Neuronal stem cell (in vitro differentiated cells): ENCODE measurements at regions not wholly inside any gene's neighbourhood (a gene's known extent, or its start where the extent isn't known, plus 50 kb on each side); places are given as distances from the start of the nearest gene placed in this dataset.

ENCODE experiments used
- DNase-seq: peaks from one replicate; pipeline ENCODE4 v3.0.0-alpha.2; 2013; ENCODE audit warnings: low spot score
- H2AFZ ChIP-seq: one replicate; pipeline ENCODE4 v1.6.1; 2013; ENCODE audit warnings: mild to moderate bottlenecking, low read length, inconsistent platforms
- H2AK5ac ChIP-seq: 2 replicates; pipeline ENCODE4 v1.6.1; 2013; ENCODE audit warnings: low read depth, mild to moderate bottlenecking, inconsistent platforms, low read length, moderate library complexity, mixed read lengths
- H2BK120ac ChIP-seq: 2 replicates; pipeline ENCODE4 v1.6.1; 2013; ENCODE audit warnings: low read depth, mild to moderate bottlenecking, inconsistent platforms, low read length, moderate library complexity, mixed read lengths
- H2BK12ac ChIP-seq: one replicate; pipeline ENCODE4 v1.6.1; 2013; ENCODE audit warnings: low read length, inconsistent platforms
- H2BK15ac ChIP-seq: 2 replicates; pipeline ENCODE4 v1.6.1; 2013; ENCODE audit warnings: mild to moderate bottlenecking, low read length, inconsistent platforms, mixed read lengths
- H2BK5ac ChIP-seq: one replicate; pipeline ENCODE4 v1.6.1; 2013; ENCODE audit warnings: inconsistent platforms, mild to moderate bottlenecking, low read length, moderate library complexity
- H3K14ac ChIP-seq: one replicate; pipeline ENCODE4 v1.6.1; 2013; ENCODE audit warnings: low read length, inconsistent platforms
- H3K18ac ChIP-seq: 2 replicates; pipeline ENCODE4 v1.6.1; 2013; ENCODE audit warnings: low read length, inconsistent platforms
- H3K23ac ChIP-seq: 2 replicates; pipeline ENCODE4 v1.6.1; 2013; ENCODE audit warnings: low read depth, mild to moderate bottlenecking, mixed read lengths, low read length, inconsistent platforms; ENCODE audit not compliant: poor library complexity
- H3K27ac ChIP-seq: replicated peaks from 3 replicates; pipeline ENCODE4 v1.5.1; 2013; ENCODE audit warnings: low read length, inconsistent platforms
- H3K27me3 ChIP-seq, 3 experiments: 2 replicates each; pipeline ENCODE4 v1.6.1; 2013; ENCODE audit warnings: low read length in 3 of 3, mild to moderate bottlenecking in 2 of 3, inconsistent platforms in 1 of 3, low read depth in 1 of 3, mixed read lengths in 1 of 3, moderate library complexity in 1 of 3; ENCODE audit not compliant: control insufficient read depth in 3 of 3, insufficient read depth in 3 of 3
- H3K36me3 ChIP-seq, 2 donors: replicated peaks in 1 of 2; 2 replicates each; pipeline ENCODE4 v1.6.1; 2013; ENCODE audit warnings: low read length in 2 of 2; ENCODE audit not compliant: control insufficient read depth in 2 of 2, insufficient read depth in 2 of 2
- H3K4ac ChIP-seq: 2 replicates; pipeline ENCODE4 v1.6.1; 2013; ENCODE audit warnings: inconsistent platforms, mild to moderate bottlenecking, low read length, moderate library complexity
- H3K4me1 ChIP-seq, 2 donors: 1 replicate in 1 of 2; 2 replicates in 1 of 2; pipeline ENCODE4 v1.6.1; 2013; ENCODE audit warnings: low read length in 2 of 2, low read depth in 1 of 2; ENCODE audit not compliant: control insufficient read depth in 2 of 2, insufficient read depth in 1 of 2
- H3K4me2 ChIP-seq: one replicate; pipeline ENCODE4 v1.6.1; 2013; ENCODE audit warnings: mild to moderate bottlenecking, low read length, inconsistent platforms; ENCODE audit not compliant: insufficient read depth, poor library complexity, severe bottlenecking
- H3K4me3 ChIP-seq, 2 donors: 2 replicates each; pipeline ENCODE4 v1.5.1; 2013; ENCODE audit warnings: low read length in 2 of 2, mild to moderate bottlenecking in 2 of 2, inconsistent platforms in 1 of 2, moderate library complexity in 1 of 2
- H3K79me1 ChIP-seq: one replicate; pipeline ENCODE4 v1.6.1; 2013; ENCODE audit warnings: low read depth, mild to moderate bottlenecking, inconsistent platforms, low read length, moderate library complexity
- H3K9ac ChIP-seq: one replicate; pipeline ENCODE4 v1.6.1; 2013; ENCODE audit warnings: mild to moderate bottlenecking, low read depth, low read length, inconsistent platforms; ENCODE audit not compliant: poor library complexity
- H3K9me3 ChIP-seq, 2 donors: replicated peaks in 1 of 2; 2 replicates each; pipeline versions ENCODE3 to v1.6.1; 2013; ENCODE audit warnings: low read length in 2 of 2, mild to moderate bottlenecking in 2 of 2, inconsistent platforms in 1 of 2, low read depth in 1 of 2, mixed read lengths in 1 of 2, moderate library complexity in 1 of 2; ENCODE audit not compliant: control insufficient read depth in 2 of 2, insufficient read depth in 1 of 2
- H4K8ac ChIP-seq: one replicate; pipeline ENCODE4 v1.6.1; 2013; ENCODE audit warnings: low read depth, mild to moderate bottlenecking, inconsistent platforms, low read length, moderate library complexity
- H4K91ac ChIP-seq: one replicate; pipeline ENCODE4 v1.6.1; 2013; ENCODE audit warnings: low read length, low read depth, mild to moderate bottlenecking, inconsistent platforms; ENCODE audit not compliant: poor library complexity
- WGBS, 2 donors: extraction: QIAGEN DNeasy Blood & Tissue Kit; methylation state at CpG; one replicate each; pipeline ENCODE4 v1.1.7; 2013; ENCODE audit warnings: missing lambda C conversion rate in 2 of 2, mixed read lengths in 1 of 2; ENCODE audit not compliant: insufficient read length in 2 of 2, insufficient replicate concordance in 1 of 2; ENCODE audit errors: extremely low coverage in 2 of 2; 5-methylcytosine and 5-hydroxymethylcytosine counted together

DNA sequence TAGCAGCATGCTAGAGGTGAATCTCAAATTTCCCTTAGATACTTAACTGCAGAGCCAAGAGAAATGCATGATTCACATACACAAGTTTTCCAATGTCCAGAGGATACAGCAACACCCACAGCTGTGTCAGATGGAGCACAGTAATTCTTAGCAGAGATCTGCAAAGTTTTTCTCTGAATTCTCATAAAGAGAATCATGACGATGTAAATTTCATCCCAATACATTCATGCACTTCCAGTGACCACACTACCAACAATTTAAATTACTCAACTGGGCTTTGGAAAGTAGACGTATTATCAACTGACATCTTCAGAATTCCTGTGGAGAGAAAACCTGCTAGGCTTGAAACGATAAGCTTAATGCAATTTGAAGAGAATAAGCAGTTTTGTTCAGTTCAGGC is 378.8 kb upstream of the TLE4 start:
- H2AK5ac ChIP-seq = no peak overlapping the region
- H3K36me3 ChIP-seq = no peaks in the 10 kb centered on the region
- no peak for DNase-seq
- no peaks in the 10 kb centered on the region for H3K27me3 ChIP-seq
- H3K27ac ChIP-seq = no peak overlapping the region
- no peak overlapping the region for H4K91ac ChIP-seq
- no peak overlapping the region for H2BK120ac ChIP-seq
- H3K4me2 ChIP-seq = no peak overlapping the region
- no peak overlapping the region for H3K4me3 ChIP-seq
- H2AFZ ChIP-seq = no peak overlapping the region
- H3K4me1 ChIP-seq = no peaks in the 10 kb centered on the region
- no peak overlapping the region for H3K18ac ChIP-seq
- no peaks in the 10 kb centered on the region for H3K9me3 ChIP-seq
- H3K4ac ChIP-seq = no peak overlapping the region
- no peak overlapping the region for H4K8ac ChIP-seq
- no peaks in the 10 kb centered on the region for H3K79me1 ChIP-seq
- no peak overlapping the region for H3K23ac ChIP-seq
- WGBS, 2 donors = no CpG with 5 or more reads among the region's 3 CpGs
- H3K14ac ChIP-seq = no peak overlapping the region
- no peak overlapping the region for H2BK15ac ChIP-seq
- no peak overlapping the region for H2BK12ac ChIP-seq
- no peak overlapping the region for H3K9ac ChIP-seq
- H2BK5ac ChIP-seq = no peak overlapping the region

DNA sequence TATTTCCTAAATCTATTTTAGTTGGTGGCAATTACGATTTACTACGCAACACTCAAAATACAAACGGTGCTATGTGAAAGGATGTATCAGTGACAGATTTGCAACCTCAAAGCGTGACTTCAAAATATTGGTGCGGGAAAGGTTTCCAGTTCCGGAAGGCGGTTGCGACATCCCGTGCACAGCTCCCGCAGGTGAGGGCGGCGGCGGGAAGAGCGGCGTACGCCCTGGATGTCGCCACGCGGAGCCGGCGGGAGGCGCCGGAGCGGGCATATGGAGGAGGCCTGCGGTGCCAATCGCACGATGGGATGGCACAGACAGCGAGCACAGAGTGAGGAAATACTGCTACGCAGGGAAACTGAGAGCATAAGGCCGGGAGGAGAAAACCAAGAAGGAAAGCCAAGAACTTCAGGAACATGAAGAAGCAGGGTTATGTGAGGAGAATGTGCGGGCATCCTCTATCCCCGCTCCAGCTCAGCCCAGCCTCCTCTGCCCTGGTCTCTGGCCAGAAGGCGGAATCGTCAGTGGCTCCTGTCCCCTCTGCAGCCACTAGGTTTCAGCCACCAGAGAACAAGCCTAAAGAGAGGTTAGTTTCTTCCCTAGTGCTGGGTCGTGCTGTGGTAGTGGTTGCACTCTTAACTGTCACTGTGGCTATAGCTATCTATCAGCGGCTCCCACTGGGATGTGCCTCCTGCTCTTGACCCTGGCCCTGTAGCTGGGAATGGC is 378.1 kb upstream of the TLE4 start:
- Histone ChIP-seq H3K36me3 (no peaks in the 10 kb centered on the region), H2BK120ac (no peak overlapping the region), H3K9me3 (no peaks in the 10 kb centered on the region), H2BK12ac (no peak overlapping the region), H2BK5ac (no peak overlapping the region), H3K18ac (no peak overlapping the region), H2BK15ac (no peak overlapping the region), H3K4me1 (no peaks in the 10 kb centered on the region), H2AFZ (no peak overlapping the region), H3K4me2 (no peak overlapping the region), H3K27me3 (no peaks in the 10 kb centered on the region), H3K4me3 (no peak overlapping the region), H4K91ac (no peak overlapping the region), H3K27ac (no peak overlapping the region), H3K4ac (no peak overlapping the region), H3K9ac (no peak overlapping the region), H3K23ac (no peak overlapping the region), H2AK5ac (no peak overlapping the region), H3K79me1 (no peaks in the 10 kb centered on the region), H4K8ac (no peak overlapping the region), H3K14ac (no peak overlapping the region)
- DNase-seq = no peak
- no CpG with 5 or more reads among the region's 36 CpGs for WGBS, 2 donors

DNA sequence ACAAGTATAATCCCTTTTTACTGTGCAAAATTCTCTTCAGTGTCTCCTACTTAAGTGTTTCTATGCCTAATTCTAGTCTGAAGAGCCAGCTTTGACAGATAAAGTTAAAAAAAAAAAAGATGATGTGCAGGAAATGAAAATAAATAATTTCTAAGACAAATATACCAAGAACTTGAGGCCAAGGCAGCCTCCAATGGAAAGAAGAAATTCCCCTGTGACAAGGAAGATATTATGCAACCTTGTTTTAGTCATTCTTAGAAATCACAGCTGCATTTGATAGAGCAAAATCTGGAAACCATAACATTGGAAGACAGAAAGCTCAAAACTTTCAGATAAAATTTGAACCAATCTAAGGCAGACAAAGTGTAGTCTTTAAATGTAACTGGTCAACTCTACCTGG is 375.9 kb upstream of the TLE4 start:
- Histone ChIP-seq H3K23ac (no peak overlapping the region), H4K8ac (no peak overlapping the region), H3K27ac (no peak overlapping the region), H2BK5ac (no peak overlapping the region), H2BK120ac (no peak overlapping the region), H3K18ac (no peak overlapping the region), H3K36me3 (no peaks in the 10 kb centered on the region), H2AK5ac (no peak overlapping the region), H3K4me2 (no peak overlapping the region), H3K9ac (no peak overlapping the region), H3K9me3 (no peaks in the 10 kb centered on the region), H3K27me3 (no peaks in the 10 kb centered on the region), H3K14ac (no peak overlapping the region), H3K4ac (no peak overlapping the region), H3K4me3 (no peak overlapping the region), H2BK15ac (no peak overlapping the region), H4K91ac (no peak overlapping the region), H3K79me1 (no peaks in the 10 kb centered on the region), H3K4me1 (no peaks in the 10 kb centered on the region), H2AFZ (no peak overlapping the region), H2BK12ac (no peak overlapping the region)
- no peak for DNase-seq

DNA sequence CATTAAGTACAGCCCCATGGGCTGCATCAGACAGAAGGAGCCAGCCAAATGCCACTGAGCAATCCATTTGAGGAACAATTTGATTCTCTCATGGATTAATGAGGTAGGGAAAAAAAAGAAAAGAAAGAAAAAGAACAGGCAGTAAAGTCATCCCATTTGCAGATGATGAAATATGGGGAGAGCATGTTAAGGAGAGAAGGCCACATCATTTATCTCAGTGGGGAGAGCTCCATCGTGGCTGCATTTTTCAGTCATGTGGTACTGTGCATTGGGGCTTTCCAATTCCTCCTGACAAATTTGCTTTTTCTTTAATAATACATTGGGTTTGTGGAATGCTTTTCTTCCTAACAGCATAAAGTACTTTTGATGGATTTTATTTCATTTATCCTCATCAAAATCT is 375.2 kb upstream of the TLE4 start:
- Histone ChIP-seq H3K4me2 (no peak overlapping the region), H3K27ac (no peak overlapping the region), H3K4ac (no peak overlapping the region), H2BK15ac (no peak overlapping the region), H2BK5ac (no peak overlapping the region), H3K23ac (no peak overlapping the region), H2BK120ac (no peak overlapping the region), H3K27me3 (no peaks in the 10 kb centered on the region), H3K4me1 (no peaks in the 10 kb centered on the region), H3K18ac (no peak overlapping the region), H3K9me3 (no peaks in the 10 kb centered on the region), H4K8ac (no peak overlapping the region), H3K79me1 (no peaks in the 10 kb centered on the region), H2AK5ac (no peak overlapping the region), H4K91ac (no peak overlapping the region), H3K36me3 (no peaks in the 10 kb centered on the region), H3K9ac (no peak overlapping the region), H3K4me3 (no peak overlapping the region), H2AFZ (no peak overlapping the region), H2BK12ac (no peak overlapping the region), H3K14ac (no peak overlapping the region)
- no CpG with 5 or more reads among the region's 1 CpG for WGBS, 2 donors
- no peak for DNase-seq
